HepG2 (cell line): ENCODE measurements at regions not wholly inside any gene's neighbourhood (a gene's known extent, or its start where the extent isn't known, plus 50 kb on each side); places are given as distances from the start of the nearest gene placed in this dataset.

Experiments
- ATAC-seq: fragments of 200-7000 bp; cut with Tn5 transposase; 3 replicates; pipeline ENCODE4 v1.9.1; 2020; ENCODE audit warnings: mild to moderate bottlenecking, moderate library complexity
- BruUV-seq: library from RNA; stranded (reverse); fragments of 400-500 nt; replicated peaks from 2 replicates; lab custom pipeline; 2021; lab: Mats Ljungman, UMichigan
- CTCF ChIA-PET: fragments of 300-600 bp; formaldehyde crosslinking; extraction: SDS; loops from one replicate; lab custom pipeline; 2021; ENCODE audit warnings: low total read pairs, inconsistent platforms, low intra/inter-chr PET ratio; lab: Yijun Ruan, JAX
- POLR2A ChIA-PET: fragments of 350-600 bp; sonication (Branson Sonifier 250); formaldehyde crosslinking; loops from one replicate; lab custom pipeline; 2020; ENCODE audit warnings: antibody characterized with exemption, inconsistent platforms; lab: Yijun Ruan, JAX
- DNase-seq: peaks from one replicate; pipeline ENCODE4 v3.0.0-alpha.2; 2015; ENCODE audit warnings: low spot score
- FAIRE-seq: peaks from 3 replicates; lab custom pipeline; 2011; peaks lifted over from hg19 to GRCh38; lab: Jason Lieb, UNC
- H2AFZ ChIP-seq: one replicate; pipeline ENCODE4 v1.6.1; 2011; ENCODE audit warnings: low read length, inconsistent platforms
- H3K27ac ChIP-seq: fragments of 300-600 bp; 3 replicates; pipeline ENCODE4 v1.8.0; 2011; ENCODE audit warnings: mixed run types, mild to moderate bottlenecking, mixed read lengths, low read length, inconsistent platforms; ENCODE audit not compliant: insufficient read depth; ENCODE audit errors: extremely low read length
- H3K27me3 ChIP-seq, 2 experiments: fragments of 200-600 bp in 1 of 2; 2 replicates in 1 of 2; 3 replicates in 1 of 2; pipeline versions ENCODE4 v1.6.0 to v1.8.0; 2011; ENCODE audit warnings: low read length in 2 of 2, mild to moderate bottlenecking in 2 of 2, moderate library complexity in 2 of 2, inconsistent platforms in 1 of 2; ENCODE audit not compliant: insufficient read depth in 2 of 2, control insufficient read depth in 1 of 2
- H3K36me3 ChIP-seq, 2 experiments: fragments of 200-600 bp in 1 of 2; replicated peaks in 1 of 2; 2 replicates in 1 of 2; 3 replicates in 1 of 2; pipeline versions ENCODE4 v1.5.1 to v1.8.0; 2011; ENCODE audit warnings: low read length in 2 of 2, inconsistent platforms in 1 of 2; ENCODE audit not compliant: insufficient read depth in 2 of 2, control insufficient read depth in 1 of 2
- H3K4me1 ChIP-seq: 2 replicates; pipeline ENCODE4 v1.5.1; 2012; ENCODE audit warnings: low read length, inconsistent platforms; ENCODE audit not compliant: insufficient read depth
- H3K4me2 ChIP-seq: 2 replicates; pipeline ENCODE4 v1.6.0; 2011; ENCODE audit warnings: low read depth, low read length, inconsistent platforms
- H3K4me3 ChIP-seq, 3 experiments: fragments of 200-600 bp in 1 of 3; sonication (generic), shearing (Covaris generic) in 1 of 3; replicated peaks in 1 of 3; 2 replicates each; pipeline ENCODE4 v1.5.1; 2011 to 2016; ENCODE audit warnings: low read length in 3 of 3, inconsistent platforms in 2 of 3, low read depth in 2 of 3, mild to moderate bottlenecking in 2 of 3, control low read depth in 1 of 3, mixed read lengths in 1 of 3; ENCODE audit not compliant: insufficient read depth in 1 of 3
- H3K79me2 ChIP-seq: one replicate; pipeline ENCODE4 v1.6.1; 2011; ENCODE audit warnings: low read length, inconsistent platforms; ENCODE audit not compliant: insufficient read depth
- H3K9ac ChIP-seq: 2 replicates; pipeline ENCODE4 v1.6.0; 2011; ENCODE audit warnings: mild to moderate bottlenecking, low read depth, low read length, inconsistent platforms; ENCODE audit not compliant: insufficient read depth
- H3K9me3 ChIP-seq: 2 replicates; pipeline ENCODE4 v1.5.1; 2012; ENCODE audit warnings: mild to moderate bottlenecking, low read length
- H4K20me1 ChIP-seq: 2 replicates; pipeline ENCODE4 v1.6.0; 2011; ENCODE audit warnings: inconsistent platforms, mild to moderate bottlenecking, low read length, moderate library complexity; ENCODE audit not compliant: insufficient read depth
- GTF2F1 ChIP-seq: fragments of 150-350 bp; IDR thresholded peaks from 2 replicates; pipeline ENCODE4 v1.6.1; 2014; ENCODE audit warnings: low read length
- HOXD1 ChIP-seq: sonication (generic); formaldehyde crosslinking; IDR thresholded peaks from 2 replicates; pipeline ENCODE4 v1.5.0; 2020; ENCODE audit warnings: missing genetic modification reagents
- JDP2 ChIP-seq: sonication (generic); formaldehyde crosslinking; IDR thresholded peaks from 2 replicates; pipeline ENCODE4 v1.8.1; 2022; ENCODE audit warnings: missing genetic modification reagents, borderline replicate concordance
- MAFG ChIP-seq: sonication (generic); formaldehyde crosslinking; IDR thresholded peaks from 2 replicates; pipeline ENCODE4 v1.5.1; 2020; ENCODE audit warnings: mild to moderate bottlenecking, missing genetic modification reagents
- NFYB ChIP-seq: sonication (generic); formaldehyde crosslinking; IDR thresholded peaks from 2 replicates; pipeline ENCODE4 v1.4.0; 2020; ENCODE audit warnings: missing genetic modification reagents
- POLR2G ChIP-seq: fragments of 200-400 bp; formaldehyde crosslinking; IDR thresholded peaks from 2 replicates; pipeline ENCODE4 v1.6.1; 2018; ENCODE audit warnings: mild to moderate bottlenecking, low read depth, low read length, moderate library complexity
- TCF7 ChIP-seq: sonication (generic); IDR thresholded peaks from 2 replicates; pipeline ENCODE4 v1.6.1; 2016; ENCODE audit warnings: antibody characterized with exemption, low read depth
- THAP7 ChIP-seq: sonication (generic); formaldehyde crosslinking; IDR thresholded peaks from 2 replicates; pipeline ENCODE4 v1.8.1; 2023; ENCODE audit warnings: mild to moderate bottlenecking, missing genetic modification reagents
- TRIM22 ChIP-seq: fragments of 450-650 bp; IDR thresholded peaks from 2 replicates; pipeline ENCODE4 v1.6.1; 2017
- XRCC5 ChIP-seq: fragments of 200-400 bp; formaldehyde crosslinking; optimal IDR thresholded peaks from 2 replicates; pipeline ENCODE3; 2017; ENCODE audit warnings: mild to moderate bottlenecking, low read length
- ZBTB49 ChIP-seq: sonication (generic); formaldehyde crosslinking; IDR thresholded peaks from 2 replicates; pipeline ENCODE4 v1.4.0; 2020; ENCODE audit warnings: missing genetic modification reagents, borderline replicate concordance
- ZNF296 ChIP-seq: sonication (generic); formaldehyde crosslinking; conservative IDR thresholded peaks from 2 replicates; pipeline ENCODE4 v1.5.0; 2020; ENCODE audit warnings: mild to moderate bottlenecking, missing genetic modification reagents
- ZNF335 ChIP-seq: sonication (generic); formaldehyde crosslinking; IDR thresholded peaks from 2 replicates; pipeline ENCODE4 v1.4.0; 2020; ENCODE audit warnings: missing genetic modification reagents
- ZNF441 ChIP-seq: sonication (generic); formaldehyde crosslinking; IDR thresholded peaks from 2 replicates; pipeline ENCODE4 v1.7.0; 2021; ENCODE audit warnings: missing genetic modification reagents, borderline replicate concordance
- ZNF773 ChIP-seq: sonication (generic); formaldehyde crosslinking; IDR thresholded peaks from 2 replicates; pipeline ENCODE4 v1.4.0; 2020; ENCODE audit warnings: missing genetic modification reagents, borderline replicate concordance
- ZNF83 ChIP-seq: sonication (generic); formaldehyde crosslinking; IDR thresholded peaks from 2 replicates; pipeline ENCODE4 v1.4.0; 2020; ENCODE audit warnings: missing genetic modification reagents, mild to moderate bottlenecking, borderline replicate concordance
- WGBS: methylation state at CpG from one replicate; pipeline ENCODE4 v1.1.6; 2017; ENCODE audit warnings: low lambda C conversion rate; 5-methylcytosine and 5-hydroxymethylcytosine counted together
- in situ Hi-C: cut with HindIII; loops from 2 replicates; pipeline ENCODE4 v1.10.0; 2017; ENCODE audit warnings: low pct_unique_long_range_greater_than_20kb; ENCODE audit not compliant: extremely low pct_ligation_motif_present
- intact Hi-C: fragments of 100-400 bp; cut with micrococcal nuclease; formaldehyde crosslinking; loops from one replicate; pipeline ENCODE4 v1.10.0; 2022; ENCODE audit not compliant: unreplicated experiment

- H3K27ac ChIP-seq = no peak overlapping the region
- intact Hi-C loops = no loop called here
- DNase-seq (no peak), ATAC-seq (no peak), FAIRE-seq (no peak)
- no peaks in the 10 kb centered on the region for H3K9me3 ChIP-seq
- H3K9ac ChIP-seq = no peak overlapping the region
- ChIA-PET CTCF (no interaction called here), POLR2A (no interaction called here)
- TF ChIP-seq TRIM22 = no peak
- no peak for TF ChIP-seq ZNF83 (CRISPR knock-in tag)
- no peak for TF ChIP-seq GTF2F1
- no peak for TF ChIP-seq POLR2G
- no peak for TF ChIP-seq JDP2 (CRISPR knock-in tag)
- TF ChIP-seq MAFG (CRISPR knock-in tag) = no peak
- no peak for TF ChIP-seq ZBTB49 (CRISPR knock-in tag)
- no peak for TF ChIP-seq ZNF773 (CRISPR knock-in tag)
- TF ChIP-seq HOXD1 (CRISPR knock-in tag) = no peak
- TF ChIP-seq ZNF296 (CRISPR knock-in tag) = no peak
- no peak for TF ChIP-seq TCF7
- TF ChIP-seq ZNF335 (CRISPR knock-in tag) = no peak
- no peak for TF ChIP-seq NFYB (CRISPR knock-in tag)
- TF ChIP-seq THAP7 (CRISPR knock-in tag) = no peak
- no peak for TF ChIP-seq XRCC5
- TF ChIP-seq ZNF441 = no peak
- H3K36me3 ChIP-seq = no peaks in the 10 kb centered on the region
- in situ Hi-C loops = no loop called here
- peaks cover 0 to under 1% of the 10 kb centered on the region in 2 experiments; a peak in 2 of 5 replicates for H3K27me3 ChIP-seq
- no peak overlapping the region for H2AFZ ChIP-seq
- no peak overlapping the region for H3K4me2 ChIP-seq
- H4K20me1 ChIP-seq = no peaks in the 10 kb centered on the region
- no TSS peak for BruUV-seq
- no peaks in the 10 kb centered on the region for H3K79me2 ChIP-seq
- WGBS = 7% methylated on average over 6 of the region's 6 CpGs
- no peak overlapping the region for H3K4me3 ChIP-seq
- no peaks in the 10 kb centered on the region for H3K4me1 ChIP-seq
Observed at GRCh38 chr6:166251655-166252054, 56.5 kb downstream of the PRR18 start.
